GM18868 (cell line): ENCODE measurements at regions not wholly inside any gene's neighbourhood (a gene's known extent, or its start where the extent isn't known, plus 50 kb on each side); places are given as distances from the start of the nearest gene placed in this dataset.

ENCODE experiments used
- ATAC-seq: cut with Tn5 transposase; IDR thresholded peaks from one replicate; pipeline ENCODE4 v1.9.1; 2021; ENCODE audit warnings: mild to moderate bottlenecking, moderate library complexity; ENCODE audit not compliant: unreplicated experiment

DNA sequence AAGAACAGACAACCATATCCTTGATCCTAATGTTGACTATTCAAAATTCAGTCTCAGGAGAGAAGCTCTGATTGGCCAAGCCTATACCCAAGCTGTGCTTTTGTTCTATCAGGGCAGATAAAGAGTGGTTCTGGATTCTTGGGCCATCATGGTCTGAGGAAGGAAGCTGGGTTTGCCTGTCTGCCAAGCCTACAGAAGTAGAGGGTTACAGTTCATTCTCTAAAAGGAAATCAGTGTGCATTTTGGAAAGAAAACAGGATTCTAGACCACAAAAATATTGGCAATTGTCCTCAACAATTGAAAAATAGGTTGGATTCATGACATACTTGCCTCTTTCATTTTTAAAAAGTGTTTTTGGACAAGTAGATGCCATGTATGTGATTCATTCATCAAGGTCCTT lies 145.4 kb upstream of the BMP2 start:
- ATAC-seq: no peak

DNA sequence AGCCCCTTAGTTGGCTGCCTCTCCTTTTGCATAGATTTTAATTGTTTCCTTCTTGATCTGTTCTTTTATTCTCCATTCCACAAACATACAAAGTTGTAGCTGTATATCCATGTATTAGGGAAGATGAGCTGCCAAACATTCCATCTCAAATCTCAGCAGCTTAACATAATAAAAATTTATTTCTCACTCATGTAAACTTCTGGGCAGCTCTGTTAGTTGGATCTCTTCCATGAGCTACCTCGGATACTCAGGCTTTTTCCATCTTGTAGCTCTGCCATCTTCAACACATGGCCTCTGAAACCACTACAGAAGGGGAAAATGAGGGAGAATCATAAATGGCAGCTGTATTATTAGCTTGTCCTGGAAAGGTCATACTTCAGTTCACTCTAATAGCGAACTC lies 149.4 kb upstream of the BMP2 start:
- no peak for ATAC-seq

DNA sequence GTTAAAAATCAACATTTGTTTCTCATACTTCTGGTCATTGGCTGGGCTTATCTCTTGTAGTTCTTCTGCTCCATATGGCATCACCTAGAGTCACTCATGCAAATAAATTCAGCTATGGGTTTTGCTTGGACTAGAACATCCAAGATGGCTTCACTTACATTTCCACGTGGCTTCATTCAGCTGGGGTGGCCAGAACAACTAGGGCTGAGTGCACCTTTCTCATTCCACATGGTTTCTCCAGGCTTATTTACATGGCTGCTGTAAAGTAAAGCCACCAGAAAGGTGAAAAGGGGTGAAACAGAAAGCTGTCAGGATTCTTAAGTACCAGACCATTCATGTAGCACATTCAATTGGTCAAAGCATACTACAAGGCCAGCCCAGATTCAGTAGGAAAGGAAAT lies 151.1 kb upstream of the BMP2 start:
- ATAC-seq: no peak

DNA sequence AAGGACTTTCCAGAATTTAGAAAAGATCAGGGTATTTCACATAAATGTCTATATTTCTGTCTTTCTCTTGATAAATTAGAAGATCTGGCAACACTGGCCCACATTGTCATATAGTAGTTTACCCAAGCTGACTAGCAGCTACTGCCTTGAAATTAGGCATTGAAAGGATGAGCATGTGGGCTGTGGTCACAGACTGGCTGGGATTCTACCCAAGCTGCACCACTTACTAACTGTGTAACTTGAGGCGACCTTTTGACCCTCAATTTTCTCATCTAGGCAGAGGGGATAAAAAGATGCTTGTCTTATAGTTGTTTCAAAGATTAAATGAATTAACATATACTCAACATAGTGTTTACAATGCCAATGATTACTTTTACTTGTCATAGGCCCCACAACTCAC lies 152.7 kb upstream of the BMP2 start:
- no peak for ATAC-seq

DNA sequence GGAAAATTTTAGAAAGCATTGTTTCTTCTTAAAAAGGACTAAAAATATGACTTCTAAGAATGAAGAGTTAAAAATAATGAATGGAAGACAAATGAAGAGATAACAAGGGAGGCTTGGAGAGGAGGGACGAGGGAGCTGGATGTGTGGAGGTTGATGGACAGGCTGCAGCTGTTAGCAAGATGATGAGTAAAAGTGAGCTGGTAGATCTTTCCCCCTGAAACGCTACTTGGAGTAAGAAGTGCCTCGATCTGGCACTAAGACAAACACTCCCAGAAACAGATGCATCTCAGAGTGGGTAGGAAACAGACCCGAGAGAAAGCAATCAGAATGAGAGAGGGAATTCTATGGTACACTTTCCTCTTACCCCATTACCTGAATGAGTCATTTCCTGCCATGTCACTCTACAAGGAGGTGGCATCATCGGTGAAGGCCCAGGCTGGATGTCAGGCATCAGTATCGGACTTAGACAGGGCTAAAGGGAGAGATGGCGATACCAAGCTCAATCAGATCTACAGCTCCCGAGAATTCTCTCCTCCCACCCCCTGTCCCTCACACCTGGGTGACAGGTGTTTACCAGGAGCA lies 154.1 kb upstream of the BMP2 start:
- no peak for ATAC-seq

DNA sequence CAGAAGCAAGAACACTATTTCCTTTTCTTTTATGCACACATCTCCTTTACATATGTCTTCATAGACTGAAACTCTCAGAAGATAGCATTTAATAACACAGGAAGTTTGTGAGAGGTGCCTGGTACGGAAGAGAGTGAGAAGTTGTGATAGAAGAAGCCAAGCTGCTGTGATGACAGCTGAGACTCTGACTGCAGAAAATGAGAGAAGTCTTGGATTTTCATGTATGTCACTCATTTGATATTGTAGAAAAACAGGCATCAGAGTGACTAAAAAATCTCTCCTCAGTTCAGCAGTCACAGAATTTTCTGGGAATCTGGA lies 154.9 kb upstream of the BMP2 start:
- no peak for ATAC-seq

DNA sequence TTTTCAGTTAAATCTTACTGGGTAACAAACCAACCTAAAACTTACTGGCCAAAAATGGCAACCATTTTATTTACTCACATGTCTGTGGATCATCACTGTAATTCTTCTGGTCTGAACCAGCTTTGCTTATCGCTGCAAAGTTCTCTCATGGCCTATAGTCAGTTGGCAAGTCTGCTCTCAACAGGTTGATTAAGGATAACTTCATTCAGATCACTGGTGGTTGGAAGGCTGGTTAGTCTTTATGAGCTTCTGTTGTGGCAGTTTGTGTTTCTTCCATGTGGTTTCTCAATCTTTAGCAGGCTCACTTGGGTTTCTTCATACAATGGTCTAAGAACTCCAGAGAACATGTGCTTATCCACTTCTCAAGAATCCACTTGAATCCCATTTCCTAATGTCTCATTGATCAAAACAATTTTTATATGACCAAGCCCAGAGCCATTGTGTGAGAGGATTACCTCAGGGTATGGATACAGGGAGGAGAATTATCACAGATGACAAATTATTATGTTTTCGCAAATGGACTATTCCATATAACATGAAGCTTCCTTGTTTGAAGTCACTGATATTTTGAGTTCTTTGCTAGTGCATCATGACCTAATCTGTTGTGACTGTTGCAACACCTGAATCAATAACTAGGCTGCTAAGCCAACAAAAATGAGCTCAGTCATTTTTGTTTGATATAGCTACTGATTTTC lies 155.4 kb upstream of the BMP2 start:
- no peak for ATAC-seq

DNA sequence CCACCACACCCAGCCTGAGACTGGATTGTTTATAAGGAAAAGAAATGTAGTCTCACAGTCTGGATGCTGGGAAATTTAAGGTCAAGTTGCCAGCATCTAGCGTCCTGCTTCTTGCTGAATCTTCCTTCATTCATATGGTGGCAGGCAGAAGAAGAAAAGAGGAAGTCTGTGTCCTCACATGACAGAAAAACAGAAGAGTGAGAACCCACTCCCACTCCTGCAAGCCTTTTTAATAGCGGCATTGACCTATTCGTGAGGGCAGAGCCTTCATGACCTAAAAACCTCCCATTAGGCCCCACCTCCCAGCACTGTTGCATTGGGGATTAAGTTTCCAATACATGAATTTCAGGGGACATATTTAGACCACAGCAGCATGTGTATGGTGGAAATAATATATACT lies 160.8 kb upstream of the BMP2 start:
- ATAC-seq: no peak

DNA sequence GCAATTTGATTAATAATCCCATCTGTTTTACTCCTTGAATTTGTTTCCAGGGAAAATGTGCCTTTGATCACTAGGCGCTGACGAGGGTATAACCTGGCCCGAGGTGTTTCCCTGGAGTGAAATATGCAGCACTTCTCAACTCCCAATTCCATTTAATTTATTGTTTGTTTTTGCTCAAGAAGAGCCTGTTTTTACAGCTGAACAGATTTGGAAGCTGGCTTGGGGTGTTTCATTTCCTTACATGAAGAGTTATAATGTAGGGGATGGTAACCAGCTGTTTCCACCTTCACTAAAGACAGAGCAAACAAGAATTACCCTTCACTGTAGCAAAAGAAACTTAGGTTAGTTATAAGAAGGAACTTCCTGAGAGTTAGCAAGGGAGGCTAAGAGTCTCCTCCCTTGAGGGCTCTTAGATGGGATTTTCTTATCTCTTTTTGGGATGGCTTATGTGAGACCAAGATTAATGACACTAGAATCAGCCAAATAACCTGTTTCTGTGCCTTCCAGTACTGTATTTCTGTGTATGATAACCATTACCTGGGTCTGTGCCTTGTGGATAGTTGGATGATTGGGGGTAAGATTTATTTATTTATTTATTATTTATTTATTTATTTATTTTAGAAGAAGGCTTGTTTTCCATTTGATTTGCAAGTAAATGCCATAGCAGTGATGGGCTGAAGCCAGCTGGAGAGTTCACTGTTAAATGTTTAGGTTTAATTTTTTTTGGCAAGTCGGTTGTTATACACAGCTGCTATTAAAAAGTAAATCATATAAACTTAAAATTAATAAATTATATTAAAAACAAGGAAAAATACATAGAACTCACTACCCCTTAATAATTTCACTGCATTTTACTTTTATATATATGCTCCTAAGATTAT lies 162.2 kb upstream of the BMP2 start:
- no peak for ATAC-seq

DNA sequence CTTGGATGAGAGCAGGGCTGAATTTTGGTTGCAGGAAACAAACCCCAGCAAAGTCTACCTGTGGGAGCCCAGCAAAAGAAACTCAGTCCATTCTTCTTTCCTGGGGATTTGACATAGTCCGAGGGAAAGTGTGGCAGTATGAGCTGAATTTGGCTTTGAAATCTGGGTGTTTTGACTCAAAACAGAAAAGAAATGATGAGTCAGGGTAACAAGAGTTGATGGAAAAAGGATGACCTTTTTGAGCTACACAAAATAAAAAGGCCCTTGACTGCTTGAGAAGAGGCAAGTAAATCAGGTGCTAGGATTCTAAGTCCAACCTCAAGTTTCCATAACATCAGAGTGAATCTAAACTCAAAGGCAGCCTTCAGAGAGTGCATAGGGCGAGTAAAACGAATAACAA lies 163.3 kb upstream of the BMP2 start:
- no peak for ATAC-seq

DNA sequence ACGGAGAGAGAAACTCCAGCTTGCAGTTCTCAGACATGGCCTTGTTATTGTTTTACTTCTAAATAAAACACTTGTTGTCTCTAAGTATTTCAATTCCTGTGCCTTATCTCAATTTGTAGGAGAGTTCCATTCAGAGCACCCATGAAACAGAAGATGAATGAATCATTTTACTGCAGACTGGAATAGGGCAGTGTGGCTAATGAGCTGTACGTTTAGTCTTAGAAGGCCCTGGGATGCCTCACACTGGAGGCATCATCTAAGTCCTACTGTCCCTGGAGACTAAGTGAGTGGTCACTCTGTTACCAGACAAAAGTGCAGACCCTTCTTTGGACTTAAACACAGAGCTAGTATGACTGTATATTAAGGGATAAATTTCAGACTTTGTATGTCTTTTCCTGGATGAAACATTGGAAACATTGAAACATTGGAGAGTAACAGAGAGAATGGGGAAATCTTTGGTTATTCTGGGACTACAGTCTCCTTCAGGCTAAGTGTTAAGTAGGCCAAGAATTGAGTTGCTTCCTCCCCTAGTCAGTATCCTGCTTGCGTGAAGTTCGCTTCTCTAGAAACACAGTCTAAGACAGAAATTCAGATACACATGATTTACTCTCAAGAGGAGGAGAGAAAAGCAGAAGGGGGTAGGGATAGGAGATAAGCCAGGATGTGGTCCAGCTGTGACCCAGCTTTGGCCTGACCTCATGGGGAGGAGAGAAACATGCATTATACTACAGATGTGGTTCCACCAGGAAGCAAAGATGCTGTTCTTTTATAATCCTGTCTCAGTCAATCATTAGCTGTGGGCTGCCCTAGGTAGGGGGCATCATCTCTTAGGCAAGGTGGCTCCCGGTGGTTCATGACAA lies 167.4 kb upstream of the BMP2 start:
- no peak for ATAC-seq

DNA sequence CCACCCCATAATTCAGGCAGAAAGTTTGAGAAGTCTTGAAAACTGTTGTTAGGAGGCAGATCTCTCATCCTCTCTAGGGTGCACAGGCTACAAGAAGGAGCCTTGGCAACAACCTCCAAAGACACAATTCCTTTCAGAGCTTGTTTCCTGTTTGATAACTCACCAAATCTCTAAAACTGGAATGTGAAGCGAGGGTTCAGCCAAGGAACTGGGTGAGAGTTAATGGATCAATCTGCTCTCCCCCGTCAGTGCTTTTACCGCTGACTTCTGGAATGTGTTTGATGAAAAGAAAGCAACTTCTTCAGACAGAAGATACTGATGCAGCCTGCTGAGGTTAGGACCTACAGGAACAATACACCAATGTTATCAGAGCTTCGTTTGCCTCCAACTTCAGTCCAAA lies 171.8 kb upstream of the BMP2 start:
- no peak for ATAC-seq

DNA sequence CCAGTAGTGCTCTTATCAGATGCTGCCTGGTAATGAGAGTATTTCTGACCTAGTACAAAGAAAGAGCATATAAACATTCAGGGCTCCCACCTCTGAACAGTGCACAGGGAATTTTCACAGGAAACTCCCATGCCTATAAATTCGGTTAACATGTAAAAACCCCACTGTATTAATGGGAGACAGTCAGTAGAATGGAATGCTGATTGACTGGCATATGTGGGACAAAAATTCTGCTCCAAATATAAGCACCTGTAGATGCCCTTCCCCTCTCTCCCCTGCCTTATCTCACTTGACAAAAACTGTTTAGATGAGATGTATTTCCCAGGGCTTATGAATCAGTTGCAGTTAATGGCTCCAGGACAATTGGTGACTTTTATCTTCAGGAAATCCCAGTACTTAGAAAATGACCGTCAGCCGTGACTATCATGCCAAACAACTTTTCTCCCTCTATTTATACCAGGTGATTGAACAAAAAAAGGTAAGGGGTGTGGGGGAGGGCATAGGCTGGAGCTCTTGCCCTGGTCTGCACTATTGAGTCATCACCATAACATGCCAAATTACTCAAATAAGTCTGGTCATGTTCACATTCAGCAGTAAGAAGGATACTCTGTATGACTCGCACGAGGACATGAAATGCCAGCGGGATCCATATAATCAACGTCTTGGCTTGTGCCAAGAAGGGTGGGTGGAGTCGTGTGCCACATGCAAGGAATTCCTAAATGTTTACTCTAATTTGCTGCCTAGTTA lies 176.4 kb upstream of the BMP2 start:
- ATAC-seq: no peak

DNA sequence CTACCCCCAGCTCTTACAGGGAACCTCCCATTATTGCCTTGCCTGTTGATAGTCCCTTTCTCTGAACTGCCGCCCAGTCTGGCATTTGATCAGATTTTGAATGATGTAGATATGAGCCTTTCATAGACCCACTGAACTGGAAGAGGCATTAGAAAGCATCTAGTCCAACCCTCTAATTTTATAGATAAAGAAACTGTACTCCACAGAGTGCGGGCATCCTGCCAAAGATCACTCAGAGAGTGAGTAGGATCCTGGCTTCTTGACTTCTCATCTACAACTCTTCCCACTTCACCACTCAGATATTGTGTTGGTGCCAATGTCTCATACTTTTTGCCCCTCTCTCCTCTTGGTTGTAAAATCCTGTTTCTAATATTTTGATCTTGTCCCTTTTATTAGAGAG lies 179.2 kb upstream of the BMP2 start:
- no peak for ATAC-seq

DNA sequence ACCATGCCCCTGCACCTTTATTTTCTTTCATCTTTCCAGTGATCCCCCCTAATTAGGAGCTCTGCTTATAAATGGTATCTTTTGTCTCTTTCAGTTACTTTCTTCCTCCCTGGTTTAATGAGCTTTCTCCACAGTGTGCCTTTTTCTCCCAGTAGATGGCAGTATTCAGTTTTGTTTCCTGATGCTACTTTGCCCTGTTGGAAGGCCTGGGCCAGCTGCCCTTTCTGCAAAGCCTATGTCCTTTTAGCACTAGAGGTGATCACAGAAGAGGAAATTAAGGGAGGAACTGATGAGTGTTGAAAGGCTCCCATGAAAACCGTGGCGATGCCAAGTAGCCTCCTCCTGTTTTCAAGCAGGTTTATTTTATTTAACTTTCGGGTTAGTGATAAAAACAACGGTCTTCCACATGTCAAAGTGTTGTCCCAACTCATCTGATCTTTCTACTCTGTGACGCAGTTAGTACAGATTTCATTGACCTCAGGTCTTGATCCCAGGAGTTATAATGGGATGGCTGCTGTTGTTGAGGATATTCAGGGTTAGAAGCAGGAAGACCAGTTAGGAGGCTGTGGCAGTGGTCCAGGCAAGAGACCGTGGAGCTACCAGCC lies 184.2 kb upstream of the BMP2 start:
- ATAC-seq: peak; percentile 85

DNA sequence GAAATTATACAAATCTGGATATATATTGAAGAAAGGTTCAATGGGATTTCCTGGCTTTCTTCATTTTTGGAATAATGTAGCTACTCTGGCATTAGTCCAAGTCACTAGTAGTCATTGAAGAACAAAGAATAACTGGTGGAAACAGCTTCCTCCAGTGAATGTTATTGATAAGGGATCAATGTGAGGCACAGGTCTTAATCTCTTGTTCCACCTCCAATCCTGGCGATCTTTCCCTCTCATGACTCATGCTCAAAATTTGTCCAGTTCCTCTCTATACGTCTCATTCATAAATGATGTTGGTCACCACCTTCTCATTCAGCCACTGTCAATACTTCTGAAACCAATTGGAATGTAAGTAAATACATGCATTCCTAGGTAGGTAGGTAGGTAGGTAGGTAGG lies 185.0 kb upstream of the BMP2 start:
- ATAC-seq: no peak

DNA sequence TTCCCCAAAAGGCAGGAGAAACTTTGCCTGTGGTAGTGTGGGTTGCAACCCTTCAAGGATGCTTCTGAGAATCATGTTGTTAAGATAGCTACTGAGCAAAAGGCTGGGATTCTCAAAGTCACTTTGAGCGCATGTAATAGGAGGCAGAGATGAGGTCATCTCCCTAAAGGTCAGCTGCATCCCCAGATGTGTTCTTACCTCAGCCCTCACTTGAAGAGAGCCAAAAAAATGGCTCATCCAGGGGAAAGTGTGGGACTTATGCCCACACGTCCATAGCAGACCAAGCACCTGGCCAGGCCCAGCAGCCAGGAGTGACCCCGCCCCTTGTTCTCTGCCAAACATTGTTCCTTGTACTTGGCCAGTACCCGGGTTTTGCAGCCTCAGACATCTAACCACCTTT lies 187.0 kb upstream of the BMP2 start:
- ATAC-seq: no peak

DNA sequence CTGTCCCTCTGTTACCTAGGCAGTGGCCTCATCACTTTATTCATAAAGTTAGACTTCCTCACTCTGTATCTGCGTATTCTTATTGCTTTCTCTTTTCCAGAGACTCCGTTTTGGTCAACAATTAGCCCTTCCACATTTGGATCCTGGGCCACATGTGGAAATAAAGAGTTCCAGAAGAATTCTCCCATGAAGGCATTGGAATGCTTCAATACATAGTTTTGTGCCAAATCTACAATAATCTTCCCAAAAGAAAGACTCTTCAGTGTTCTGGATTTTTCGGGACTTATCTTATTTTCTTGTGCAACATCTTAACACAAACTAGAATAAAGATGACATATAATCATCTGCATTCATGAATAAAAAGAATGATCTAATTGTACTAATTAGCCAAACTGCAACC lies 187.7 kb upstream of the BMP2 start:
- no peak for ATAC-seq

DNA sequence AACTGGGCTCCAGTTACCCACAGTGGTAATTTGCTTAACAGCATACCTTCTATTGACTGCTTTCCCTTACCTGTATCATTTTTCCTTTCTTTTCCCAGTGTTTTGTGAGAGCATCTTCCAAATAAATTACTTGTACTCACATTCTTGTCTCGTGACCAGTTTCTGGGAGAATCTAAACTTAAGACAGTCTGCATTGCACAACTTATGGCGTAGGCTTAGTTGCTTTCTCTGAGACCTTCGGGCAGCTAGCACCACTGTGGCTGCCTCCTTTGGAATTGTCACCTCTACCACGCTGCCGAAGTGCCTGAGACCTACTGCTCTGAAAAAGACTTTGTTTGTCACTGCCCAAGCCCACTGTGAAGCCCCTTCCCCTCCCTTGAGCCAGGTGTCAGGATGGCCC lies 188.1 kb upstream of the BMP2 start:
- no peak for ATAC-seq

DNA sequence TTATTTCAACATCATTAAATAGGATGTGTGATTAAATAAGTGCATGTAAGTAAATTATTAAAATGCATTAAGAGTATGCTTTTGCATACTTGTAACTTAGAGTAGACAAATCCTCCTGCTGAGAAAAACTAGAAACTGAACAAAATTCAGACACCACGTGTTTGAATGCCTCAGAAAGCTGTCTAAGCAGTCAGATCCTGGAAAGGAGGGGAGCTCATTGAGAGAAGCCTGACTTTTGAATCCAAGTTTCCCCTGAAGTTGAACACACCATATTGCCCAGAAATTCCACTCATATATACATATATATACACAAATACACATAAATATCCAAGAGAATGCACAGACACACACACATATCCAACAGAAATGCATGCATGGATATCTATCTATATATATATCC lies 190.0 kb upstream of the BMP2 start:
- no peak for ATAC-seq
